ENCODE measurements at regions not wholly inside any gene's neighbourhood (a gene's known extent, or its start where the extent isn't known, plus 50 kb on each side); places are given as distances from the start of the nearest gene placed in this dataset.

GRCh38 chr17:83180264-83180995, 101.0 kb downstream of the METRNL start:
- H3K27me3 Mint-ChIP-seq: no peaks in the 10 kb centered on the region
- H3K4me1 Mint-ChIP-seq (ENCODE audit: low read depth): no peaks in the 10 kb centered on the region
- ATAC-seq (no peak), DNase-seq (no peak)
- no peak overlapping the region for H3K4me3 Mint-ChIP-seq
- no peak overlapping the region for H3K27ac Mint-ChIP-seq
- no peaks in the 10 kb centered on the region for H3K36me3 Mint-ChIP-seq (ENCODE audit: low read depth)
- POLR2A ChIA-PET: interaction anchor here (1.4 kb wide), 1 partner anchor 92 kb away, joined by 3 read pairs; no protein-coding TSS in a partner anchor
- CTCF ChIA-PET: interaction anchor here (0.8 kb wide), 1 partner anchor 34 kb away, joined by 3 read pairs; no protein-coding TSS in a partner anchor
- intact Hi-C loops (cut with micrococcal nuclease): no loop called here
- TF ChIP-seq, protein P1, sequence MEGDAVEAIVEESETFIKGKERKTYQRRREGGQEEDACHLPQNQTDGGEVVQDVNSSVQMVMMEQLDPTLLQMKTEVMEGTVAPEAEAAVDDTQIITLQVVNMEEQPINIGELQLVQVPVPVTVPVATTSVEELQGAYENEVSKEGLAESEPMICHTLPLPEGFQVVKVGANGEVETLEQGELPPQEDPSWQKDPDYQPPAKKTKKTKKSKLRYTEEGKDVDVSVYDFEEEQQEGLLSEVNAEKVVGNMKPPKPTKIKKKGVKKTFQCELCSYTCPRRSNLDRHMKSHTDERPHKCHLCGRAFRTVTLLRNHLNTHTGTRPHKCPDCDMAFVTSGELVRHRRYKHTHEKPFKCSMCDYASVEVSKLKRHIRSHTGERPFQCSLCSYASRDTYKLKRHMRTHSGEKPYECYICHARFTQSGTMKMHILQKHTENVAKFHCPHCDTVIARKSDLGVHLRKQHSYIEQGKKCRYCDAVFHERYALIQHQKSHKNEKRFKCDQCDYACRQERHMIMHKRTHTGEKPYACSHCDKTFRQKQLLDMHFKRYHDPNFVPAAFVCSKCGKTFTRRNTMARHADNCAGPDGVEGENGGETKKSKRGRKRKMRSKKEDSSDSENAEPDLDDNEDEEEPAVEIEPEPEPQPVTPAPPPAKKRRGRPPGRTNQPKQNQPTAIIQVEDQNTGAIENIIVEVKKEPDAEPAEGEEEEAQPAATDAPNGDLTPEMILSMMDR (IDR thresholded peaks at IDR 0.05): no peak
- no peaks in the 10 kb centered on the region for H3K9me3 Mint-ChIP-seq

DNA sequence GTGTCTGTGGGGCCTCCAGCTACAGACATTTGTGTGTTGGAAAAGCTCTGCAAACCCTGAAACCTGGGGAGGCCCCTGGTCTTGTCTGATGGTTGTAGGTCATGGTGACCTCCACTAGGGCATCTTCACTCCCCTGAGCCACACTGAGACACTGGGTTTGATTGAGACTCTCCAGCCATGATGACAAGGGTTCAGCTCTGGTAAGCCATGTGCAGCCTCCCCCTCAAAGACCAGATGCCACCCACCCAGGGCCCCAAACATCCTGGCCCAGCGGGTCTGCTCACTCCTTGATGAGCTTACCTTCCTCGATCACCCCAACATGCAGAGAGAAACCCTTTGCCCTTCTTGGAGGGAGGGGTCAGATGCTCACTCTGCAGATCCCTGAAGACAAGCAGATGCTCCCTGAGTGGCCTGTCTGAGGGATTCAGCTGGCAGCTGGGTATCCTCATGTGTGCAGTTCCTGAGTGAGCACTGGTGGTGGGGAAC, 101.6 kb downstream of the METRNL start:
- ChIA-PET POLR2A (interaction anchor here (1.4 kb wide), 1 partner anchor 93 kb away, joined by 3 read pairs; no protein-coding TSS in a partner anchor), CTCF (interaction anchor here (0.8 kb wide), 1 partner anchor 35 kb away, joined by 3 read pairs; no protein-coding TSS in a partner anchor)
- no peak for DNase-seq
- no peaks in the 10 kb centered on the region for H3K27me3 Mint-ChIP-seq
- TF ChIP-seq, protein P1 (IDR thresholded peaks at IDR 0.05): no peak
- intact Hi-C loops (cut with micrococcal nuclease): no loop called here
- no peak overlapping the region for H3K4me3 Mint-ChIP-seq
- no peaks in the 10 kb centered on the region for H3K36me3 Mint-ChIP-seq (ENCODE audit: low read depth)
- no peaks in the 10 kb centered on the region for H3K4me1 Mint-ChIP-seq (ENCODE audit: low read depth)
- no peaks in the 10 kb centered on the region for H3K9me3 Mint-ChIP-seq
- peak; percentile 73 for ATAC-seq
- no peak overlapping the region for H3K27ac Mint-ChIP-seq

- ATAC-seq: no peak
- DNase-seq: no peak
- Mint-ChIP-seq H3K36me3 (ENCODE audit: low read depth) (no peaks in the 10 kb centered on the region), H3K9me3 (no peaks in the 10 kb centered on the region), H3K4me1 (ENCODE audit: low read depth) (no peaks in the 10 kb centered on the region), H3K27me3 (no peaks in the 10 kb centered on the region), H3K27ac (no peak overlapping the region), H3K4me3 (no peak overlapping the region)
- intact Hi-C loops (cut with micrococcal nuclease): no loop called here
- POLR2A ChIA-PET: no interaction called here
- TF ChIP-seq, protein P1 (IDR thresholded peaks at IDR 0.05): no peak
- CTCF ChIA-PET: no interaction called here
These were observed 102.7 kb downstream of the METRNL start for GRCh38 chr17:83181991-83182619.

DNA sequence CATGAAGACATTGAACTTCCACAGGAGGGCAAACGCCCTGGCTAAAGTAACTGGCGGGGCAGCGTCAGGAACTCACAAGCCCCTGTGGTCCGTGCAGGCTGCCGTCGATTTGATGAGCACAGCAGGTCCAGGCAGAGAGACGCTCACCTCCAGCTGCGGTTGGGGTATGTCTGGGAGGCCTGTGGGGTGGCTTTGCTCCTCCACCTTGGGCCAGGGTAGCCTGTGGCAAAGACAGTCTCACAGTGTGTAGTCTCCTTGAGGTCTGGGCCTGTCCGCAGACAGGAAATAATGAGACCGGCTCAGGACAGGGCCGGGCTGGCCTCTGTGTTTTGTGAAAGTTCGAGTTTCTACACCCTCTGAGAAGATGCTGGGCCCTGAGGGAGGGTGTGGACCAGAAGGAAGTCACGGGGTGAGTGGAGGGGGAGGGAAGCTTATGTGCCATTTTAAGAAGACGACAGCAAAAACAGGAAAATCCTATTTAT, 103.3 kb downstream of the METRNL start:
- Mint-ChIP-seq H3K27me3 (no peaks in the 10 kb centered on the region), H3K4me3 (no peak overlapping the region), H3K4me1 (ENCODE audit: low read depth) (no peaks in the 10 kb centered on the region), H3K36me3 (ENCODE audit: low read depth) (no peaks in the 10 kb centered on the region), H3K27ac (no peak overlapping the region), H3K9me3 (no peaks in the 10 kb centered on the region)
- intact Hi-C loops (cut with micrococcal nuclease): no loop called here
- TF ChIP-seq, protein P1 (IDR thresholded peaks at IDR 0.05): no peak
- no peak for ATAC-seq
- ChIA-PET POLR2A (no interaction called here), CTCF (no interaction called here)
- DNase-seq: no peak

Data from activated CD8-positive, alpha-beta T cell treated with anti-CD3 and anti-CD28 coated beads for 36 hours (primary cell).